HepG2 (cell line): ENCODE measurements at regions not wholly inside any gene's neighbourhood (a gene's known extent, or its start where the extent isn't known, plus 50 kb on each side); places are given as distances from the start of the nearest gene placed in this dataset.

Experiments used
- ATAC-seq: fragments of 200-7000 bp; cut with Tn5 transposase; 3 replicates; pipeline ENCODE4 v1.9.1; 2020; ENCODE audit warnings: mild to moderate bottlenecking, moderate library complexity
- BruUV-seq: library from RNA; stranded (reverse); fragments of 400-500 nt; replicated peaks from 2 replicates; lab custom pipeline; 2021; lab: Mats Ljungman, UMichigan
- CTCF ChIA-PET: fragments of 300-600 bp; formaldehyde crosslinking; extraction: SDS; loops from one replicate; lab custom pipeline; 2021; ENCODE audit warnings: low total read pairs, inconsistent platforms, low intra/inter-chr PET ratio; lab: Yijun Ruan, JAX
- POLR2A ChIA-PET: fragments of 350-600 bp; sonication (Branson Sonifier 250); formaldehyde crosslinking; loops from one replicate; lab custom pipeline; 2020; ENCODE audit warnings: antibody characterized with exemption, inconsistent platforms; lab: Yijun Ruan, JAX
- DNase-seq: peaks from one replicate; pipeline ENCODE4 v3.0.0-alpha.2; 2015; ENCODE audit warnings: low spot score
- FAIRE-seq: peaks from 3 replicates; lab custom pipeline; 2011; peaks lifted over from hg19 to GRCh38; lab: Jason Lieb, UNC
- H2AFZ ChIP-seq: one replicate; pipeline ENCODE4 v1.6.1; 2011; ENCODE audit warnings: low read length, inconsistent platforms
- H3K27ac ChIP-seq: fragments of 300-600 bp; 3 replicates; pipeline ENCODE4 v1.8.0; 2011; ENCODE audit warnings: mixed run types, mild to moderate bottlenecking, mixed read lengths, low read length, inconsistent platforms; ENCODE audit not compliant: insufficient read depth; ENCODE audit errors: extremely low read length
- H3K27me3 ChIP-seq, 2 experiments: fragments of 200-600 bp in 1 of 2; 2 replicates in 1 of 2; 3 replicates in 1 of 2; pipeline versions ENCODE4 v1.6.0 to v1.8.0; 2011; ENCODE audit warnings: low read length in 2 of 2, mild to moderate bottlenecking in 2 of 2, moderate library complexity in 2 of 2, inconsistent platforms in 1 of 2; ENCODE audit not compliant: insufficient read depth in 2 of 2, control insufficient read depth in 1 of 2
- H3K36me3 ChIP-seq, 2 experiments: fragments of 200-600 bp in 1 of 2; replicated peaks in 1 of 2; 2 replicates in 1 of 2; 3 replicates in 1 of 2; pipeline versions ENCODE4 v1.5.1 to v1.8.0; 2011; ENCODE audit warnings: low read length in 2 of 2, inconsistent platforms in 1 of 2; ENCODE audit not compliant: insufficient read depth in 2 of 2, control insufficient read depth in 1 of 2
- H3K4me1 ChIP-seq: 2 replicates; pipeline ENCODE4 v1.5.1; 2012; ENCODE audit warnings: low read length, inconsistent platforms; ENCODE audit not compliant: insufficient read depth
- H3K4me2 ChIP-seq: 2 replicates; pipeline ENCODE4 v1.6.0; 2011; ENCODE audit warnings: low read depth, low read length, inconsistent platforms
- H3K4me3 ChIP-seq, 3 experiments: fragments of 200-600 bp in 1 of 3; sonication (generic), shearing (Covaris generic) in 1 of 3; replicated peaks in 1 of 3; 2 replicates each; pipeline ENCODE4 v1.5.1; 2011 to 2016; ENCODE audit warnings: low read length in 3 of 3, inconsistent platforms in 2 of 3, low read depth in 2 of 3, mild to moderate bottlenecking in 2 of 3, control low read depth in 1 of 3, mixed read lengths in 1 of 3; ENCODE audit not compliant: insufficient read depth in 1 of 3
- H3K79me2 ChIP-seq: one replicate; pipeline ENCODE4 v1.6.1; 2011; ENCODE audit warnings: low read length, inconsistent platforms; ENCODE audit not compliant: insufficient read depth
- H3K9ac ChIP-seq: 2 replicates; pipeline ENCODE4 v1.6.0; 2011; ENCODE audit warnings: mild to moderate bottlenecking, low read depth, low read length, inconsistent platforms; ENCODE audit not compliant: insufficient read depth
- H3K9me3 ChIP-seq: 2 replicates; pipeline ENCODE4 v1.5.1; 2012; ENCODE audit warnings: mild to moderate bottlenecking, low read length
- H4K20me1 ChIP-seq: 2 replicates; pipeline ENCODE4 v1.6.0; 2011; ENCODE audit warnings: inconsistent platforms, mild to moderate bottlenecking, low read length, moderate library complexity; ENCODE audit not compliant: insufficient read depth
- ATRX ChIP-seq: sonication (generic); formaldehyde crosslinking; IDR thresholded peaks from 2 replicates; pipeline ENCODE4 v1.4.0; 2020; ENCODE audit warnings: missing genetic modification reagents, borderline replicate concordance
- FOXA3 ChIP-seq: IDR thresholded peaks from 2 replicates; pipeline ENCODE4 v1.6.1; 2016; ENCODE audit warnings: missing genetic modification reagents, missing compliant biosample characterization
- MXD4 ChIP-seq: IDR thresholded peaks from 2 replicates; pipeline ENCODE4 v1.6.1; 2016; ENCODE audit warnings: mild to moderate bottlenecking, missing biosample characterization, missing genetic modification reagents
- NFE2L1 ChIP-seq: sonication (generic); formaldehyde crosslinking; IDR thresholded peaks from 2 replicates; pipeline ENCODE4 v1.4.0; 2020; ENCODE audit warnings: missing genetic modification reagents, mild to moderate bottlenecking, borderline replicate concordance
- NFYC ChIP-seq: IDR thresholded peaks from 2 replicates; pipeline ENCODE4 v1.6.1; 2016; ENCODE audit warnings: missing genetic modification reagents, missing compliant biosample characterization
- PHF21A ChIP-seq: sonication (generic); formaldehyde crosslinking; IDR thresholded peaks from 2 replicates; pipeline ENCODE4 v1.5.0; 2020; ENCODE audit warnings: mild to moderate bottlenecking, missing genetic modification reagents
- REL ChIP-seq: sonication (generic); formaldehyde crosslinking; conservative IDR thresholded peaks from 2 replicates; pipeline ENCODE4 v1.8.0; 2022; ENCODE audit warnings: mild to moderate bottlenecking, missing genetic modification reagents, moderate library complexity
- SOX13 ChIP-seq, 3 experiments: fragments of 450-650 bp in 1 of 3; sonication (generic) in 1 of 3; formaldehyde crosslinking in 1 of 3; IDR thresholded peaks in 2 of 3; conservative IDR thresholded peaks in 1 of 3; 2 replicates each; pipeline versions ENCODE4 v1.5.0 to v1.6.1; 2016 to 2020; ENCODE audit warnings: antibody characterized with exemption in 1 of 3, mild to moderate bottlenecking in 1 of 3, missing compliant biosample characterization in 1 of 3, missing genetic modification reagents in 1 of 3, moderate library complexity in 1 of 3
- ZNF652 ChIP-seq: IDR thresholded peaks from 2 replicates; pipeline ENCODE4 v1.6.1; 2016; ENCODE audit warnings: low read depth, borderline replicate concordance
- WGBS: methylation state at CpG from one replicate; pipeline ENCODE4 v1.1.6; 2017; ENCODE audit warnings: low lambda C conversion rate; 5-methylcytosine and 5-hydroxymethylcytosine counted together
- in situ Hi-C: cut with HindIII; loops from 2 replicates; pipeline ENCODE4 v1.10.0; 2017; ENCODE audit warnings: low pct_unique_long_range_greater_than_20kb; ENCODE audit not compliant: extremely low pct_ligation_motif_present
- intact Hi-C: fragments of 100-400 bp; cut with micrococcal nuclease; formaldehyde crosslinking; loops from one replicate; pipeline ENCODE4 v1.10.0; 2022; ENCODE audit not compliant: unreplicated experiment
- TF ChIP-seq, protein P1 (sequence below): sonication (generic); formaldehyde crosslinking; IDR thresholded peaks from 2 replicates; pipeline ENCODE4 v1.5.0; 2020; ENCODE audit warnings: missing genetic modification reagents

DNA sequence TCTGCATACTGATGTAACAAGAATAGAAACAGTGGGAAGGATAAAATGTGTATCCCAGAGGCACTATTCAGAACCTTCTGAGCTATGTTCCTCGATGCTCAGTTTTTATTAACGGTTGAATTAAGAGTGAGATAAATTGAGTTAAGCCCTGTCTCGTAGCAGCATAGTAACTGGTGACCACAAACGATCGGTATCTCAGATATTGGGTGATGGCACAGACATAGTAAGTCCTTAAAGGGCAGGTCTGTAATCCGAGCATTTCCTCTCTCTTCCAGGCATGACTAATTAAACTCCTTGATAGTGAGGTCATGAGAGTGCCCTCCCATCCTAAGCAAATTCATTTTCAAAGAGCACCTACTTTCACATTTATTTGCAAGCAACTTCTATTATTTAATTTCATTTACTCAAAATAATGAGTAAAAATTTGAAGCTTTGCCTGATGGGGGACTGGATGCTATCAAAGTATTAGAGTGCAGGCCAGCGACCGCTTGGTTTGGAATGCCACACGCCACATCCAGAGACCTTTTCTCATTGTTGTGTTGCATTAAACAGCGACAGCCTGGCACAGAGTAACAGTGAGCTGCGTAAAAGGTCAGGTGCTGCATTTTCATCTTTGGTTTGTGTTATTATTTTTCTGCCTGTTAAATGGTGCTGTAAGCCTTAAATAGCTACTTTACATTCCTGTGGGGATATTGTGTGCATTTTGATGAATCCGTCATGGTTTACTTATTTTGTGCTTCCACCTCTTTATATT, 101.9 kb downstream of the PCDH7 start:
- no peak overlapping the region for H3K27ac ChIP-seq
- no peak overlapping the region for H3K4me2 ChIP-seq
- H3K4me3 ChIP-seq, result no peak overlapping the region
- BruUV-seq, result no TSS peak
- no peaks in the 10 kb centered on the region for H3K9me3 ChIP-seq
- DNase-seq, result no peak
- H3K27me3 ChIP-seq, result no peaks in the 10 kb centered on the region
- no peaks in the 10 kb centered on the region for H3K36me3 ChIP-seq
- 19% methylated on average over 12 of the region's 12 CpGs for WGBS
- H2AFZ ChIP-seq, result no peak overlapping the region
- no peaks in the 10 kb centered on the region for H3K79me2 ChIP-seq
- CTCF ChIA-PET, result no interaction called here
- TF ChIP-seq REL (CRISPR knock-in tag) (no peak), ZNF652 (CRISPR knock-in tag) (no peak), ATRX (CRISPR knock-in tag) (no peak), MXD4 (no peak), NFE2L1 (CRISPR knock-in tag) (no peak), SOX13 (IDR thresholded peaks at IDR 0.05) (no peak), SOX13 (CRISPR knock-in tag; conservative IDR thresholded peaks at IDR 0.05 in 1 of 2, IDR thresholded peaks at IDR 0.05 in 1 of 2) (no peak), FOXA3 (CRISPR knock-in tag) (no peak), PHF21A (CRISPR knock-in tag) (no peak), NFYC (CRISPR knock-in tag) (no peak)
- TF ChIP-seq, protein P1, sequence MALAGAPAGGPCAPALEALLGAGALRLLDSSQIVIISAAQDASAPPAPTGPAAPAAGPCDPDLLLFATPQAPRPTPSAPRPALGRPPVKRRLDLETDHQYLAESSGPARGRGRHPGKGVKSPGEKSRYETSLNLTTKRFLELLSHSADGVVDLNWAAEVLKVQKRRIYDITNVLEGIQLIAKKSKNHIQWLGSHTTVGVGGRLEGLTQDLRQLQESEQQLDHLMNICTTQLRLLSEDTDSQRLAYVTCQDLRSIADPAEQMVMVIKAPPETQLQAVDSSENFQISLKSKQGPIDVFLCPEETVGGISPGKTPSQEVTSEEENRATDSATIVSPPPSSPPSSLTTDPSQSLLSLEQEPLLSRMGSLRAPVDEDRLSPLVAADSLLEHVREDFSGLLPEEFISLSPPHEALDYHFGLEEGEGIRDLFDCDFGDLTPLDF (CRISPR knock-in tag), result no peak
- H3K9ac ChIP-seq, result no peak overlapping the region
- no peak for FAIRE-seq
- POLR2A ChIA-PET, result no interaction called here
- H3K4me1 ChIP-seq, result no peaks in the 10 kb centered on the region
- no peaks in the 10 kb centered on the region for H4K20me1 ChIP-seq
- ATAC-seq, result no peak
- in situ Hi-C loops (no loop called here), intact Hi-C loops (no loop called here)
